ENCODE measurements at regions not wholly inside any gene's neighbourhood (a gene's known extent, or its start where the extent isn't known, plus 50 kb on each side); places are given as distances from the start of the nearest gene placed in this dataset.
"Not testable (repeated sequence)": the region's sequence is repeated elsewhere in the genome, so short reads cannot be mapped to it uniquely, and the experiment has no call there.

DNA sequence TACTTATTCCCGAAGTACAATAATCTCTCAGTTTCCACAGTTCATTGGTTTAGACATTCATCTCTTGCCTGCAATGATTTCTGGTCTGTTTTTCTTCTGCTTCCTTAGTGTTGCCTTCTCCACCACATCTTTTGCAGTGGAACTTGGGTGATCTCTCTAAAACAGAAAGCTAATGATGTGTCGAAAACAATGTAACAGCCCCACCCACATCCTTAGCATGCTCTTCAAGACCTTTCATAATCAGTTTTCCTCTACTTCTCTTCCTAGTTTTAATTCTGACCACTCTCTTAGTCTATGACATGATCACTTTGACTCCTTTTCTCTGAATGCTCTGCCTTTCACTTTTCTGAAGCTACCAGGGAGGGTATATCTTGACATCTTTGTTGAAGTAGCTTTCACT is 1007.9 kb upstream of the CITED2 start:
- in situ Hi-C loops (cut with MboI; ENCODE audit: low sequenced_read_pairs) = no loop called here

DNA sequence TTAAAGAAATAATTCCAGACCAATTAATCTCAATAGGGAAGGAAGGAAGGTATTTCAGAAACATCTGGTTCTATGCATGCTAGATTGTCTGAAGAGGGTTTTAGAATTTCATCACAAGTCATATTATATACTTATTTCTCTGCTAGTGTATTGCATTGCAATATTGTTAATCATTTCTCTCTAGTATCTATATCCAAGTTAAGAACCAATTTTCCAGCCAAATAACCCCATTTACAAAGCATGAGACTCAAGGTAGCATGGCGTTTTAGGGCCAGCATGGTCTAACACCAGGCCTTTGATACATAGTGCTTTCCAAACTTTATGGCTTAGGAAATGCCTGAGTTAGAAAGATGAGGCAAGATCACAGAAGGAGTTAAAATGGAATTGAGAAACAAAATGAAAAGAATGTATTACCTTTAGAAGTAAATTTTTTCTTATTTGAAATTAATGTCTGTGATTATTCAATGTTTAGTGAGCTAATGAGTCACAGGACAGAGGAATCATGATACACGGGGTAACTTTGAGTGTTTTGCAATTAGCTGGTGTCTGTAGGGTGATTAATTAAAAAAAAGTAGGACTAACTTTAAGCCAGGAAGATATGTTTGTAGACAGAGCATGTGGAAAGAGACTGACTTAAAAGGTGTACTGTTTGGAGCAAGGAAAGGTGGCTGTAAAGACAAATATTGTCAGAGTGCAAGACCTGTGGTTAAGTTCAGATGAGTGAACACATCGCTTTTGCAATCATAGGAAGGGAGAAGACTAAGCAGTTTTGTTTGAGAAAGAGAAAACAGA is 1006.2 kb upstream of the CITED2 start:
- in situ Hi-C loops (cut with MboI; ENCODE audit: low sequenced_read_pairs) = no loop called here

GRCh38 chr6:140379919-140380318 is 1005.5 kb upstream of the CITED2 start:
- in situ Hi-C loops (cut with MboI; ENCODE audit: low sequenced_read_pairs) = no loop called here

DNA sequence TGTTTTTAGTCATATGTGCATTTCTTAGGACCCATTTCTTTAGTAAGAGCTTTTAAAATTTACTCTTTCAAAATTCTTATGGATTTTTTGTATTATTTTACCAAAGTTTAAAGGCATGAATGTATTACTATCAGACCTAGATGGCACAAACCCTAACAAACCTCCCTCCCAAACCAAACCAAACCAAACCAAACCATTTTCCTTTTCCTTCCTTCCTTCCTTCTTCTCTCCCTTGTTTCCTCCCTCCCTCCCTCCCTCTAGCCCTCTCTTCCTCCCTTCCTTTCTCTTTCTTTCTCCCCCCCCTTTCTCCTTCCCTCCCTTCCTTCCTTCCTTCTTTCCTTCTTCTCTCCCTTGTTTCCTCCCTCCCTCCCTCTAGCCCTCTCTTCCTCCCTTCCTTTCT is 1001.8 kb upstream of the CITED2 start:
- in situ Hi-C loops (cut with MboI; ENCODE audit: low sequenced_read_pairs) = no loop called here

GRCh38 chr6:140373728-140374127 is 999.3 kb upstream of the CITED2 start:
- in situ Hi-C loops (cut with MboI; ENCODE audit: low sequenced_read_pairs) = not testable (repeated sequence)

- in situ Hi-C loops (cut with MboI; ENCODE audit: low sequenced_read_pairs) = no loop called here
Measured at GRCh38 chr6:140372064-140372463, 997.6 kb upstream of the CITED2 start.

GRCh38 chr6:140370976-140371870 is 996.8 kb upstream of the CITED2 start:
- in situ Hi-C loops (cut with MboI; ENCODE audit: low sequenced_read_pairs) = no loop called here

GRCh38 chr6:140370441-140370840 is 996.0 kb upstream of the CITED2 start:
- in situ Hi-C loops (cut with MboI; ENCODE audit: low sequenced_read_pairs) = no loop called here

- in situ Hi-C loops (cut with MboI; ENCODE audit: low sequenced_read_pairs) = no loop called here
Measured at GRCh38 chr6:140366991-140367390, 992.5 kb upstream of the CITED2 start.

- in situ Hi-C loops (cut with MboI; ENCODE audit: low sequenced_read_pairs) = no loop called here
Measured at GRCh38 chr6:140364916-140365315, 990.5 kb upstream of the CITED2 start.

GRCh38 chr6:140360651-140361050 is 986.2 kb upstream of the CITED2 start:
- in situ Hi-C loops (cut with MboI; ENCODE audit: low sequenced_read_pairs) = no loop called here

GRCh38 chr6:140355476-140355875 is 981.0 kb upstream of the CITED2 start:
- in situ Hi-C loops (cut with MboI; ENCODE audit: low sequenced_read_pairs) = no loop called here

DNA sequence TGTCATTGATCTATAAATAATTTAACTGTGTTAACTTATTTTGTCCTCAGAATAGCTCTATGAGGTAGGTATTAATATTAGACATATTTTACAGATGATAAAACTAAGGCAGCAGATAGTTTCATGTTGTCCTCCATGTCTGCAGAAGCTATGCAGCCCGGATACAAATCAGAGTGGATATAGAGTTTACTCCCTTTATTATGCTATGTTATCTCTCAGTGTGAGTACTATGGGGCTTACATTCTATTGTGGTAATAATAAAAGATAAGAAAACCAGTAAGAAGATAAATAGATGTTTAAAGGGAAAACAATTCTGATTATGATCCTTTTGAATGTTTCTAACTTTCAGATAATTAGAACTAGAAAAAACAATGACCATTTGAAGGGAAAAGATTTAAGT is 979.8 kb upstream of the CITED2 start:
- in situ Hi-C loops (cut with MboI; ENCODE audit: low sequenced_read_pairs) = no loop called here

- in situ Hi-C loops (cut with MboI; ENCODE audit: low sequenced_read_pairs) = no loop called here
Measured at GRCh38 chr6:140353536-140353935, 979.1 kb upstream of the CITED2 start.

DNA sequence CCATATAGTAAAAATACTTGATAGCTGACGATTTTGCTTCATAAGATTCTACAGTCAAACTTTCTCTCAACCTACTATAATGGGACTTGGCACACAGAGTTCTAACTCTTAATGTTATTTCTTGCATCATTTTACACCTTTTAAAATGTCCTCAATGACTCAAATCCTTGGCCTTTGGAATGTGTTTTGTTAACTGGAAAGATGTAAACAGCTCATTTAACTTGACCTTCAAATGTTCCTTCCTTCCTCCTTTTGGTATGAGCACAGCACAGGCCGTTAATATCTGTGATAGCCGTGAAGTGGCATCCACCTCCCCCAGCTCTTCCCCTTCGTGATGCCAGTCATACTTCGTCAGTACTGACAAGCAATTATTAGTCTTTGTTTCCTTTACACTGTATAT is 972.0 kb upstream of the CITED2 start:
- in situ Hi-C loops (cut with MboI; ENCODE audit: low sequenced_read_pairs) = no loop called here

- in situ Hi-C loops (cut with MboI; ENCODE audit: low sequenced_read_pairs) = no loop called here
Measured at GRCh38 chr6:140345935-140346334, 971.5 kb upstream of the CITED2 start.

DNA sequence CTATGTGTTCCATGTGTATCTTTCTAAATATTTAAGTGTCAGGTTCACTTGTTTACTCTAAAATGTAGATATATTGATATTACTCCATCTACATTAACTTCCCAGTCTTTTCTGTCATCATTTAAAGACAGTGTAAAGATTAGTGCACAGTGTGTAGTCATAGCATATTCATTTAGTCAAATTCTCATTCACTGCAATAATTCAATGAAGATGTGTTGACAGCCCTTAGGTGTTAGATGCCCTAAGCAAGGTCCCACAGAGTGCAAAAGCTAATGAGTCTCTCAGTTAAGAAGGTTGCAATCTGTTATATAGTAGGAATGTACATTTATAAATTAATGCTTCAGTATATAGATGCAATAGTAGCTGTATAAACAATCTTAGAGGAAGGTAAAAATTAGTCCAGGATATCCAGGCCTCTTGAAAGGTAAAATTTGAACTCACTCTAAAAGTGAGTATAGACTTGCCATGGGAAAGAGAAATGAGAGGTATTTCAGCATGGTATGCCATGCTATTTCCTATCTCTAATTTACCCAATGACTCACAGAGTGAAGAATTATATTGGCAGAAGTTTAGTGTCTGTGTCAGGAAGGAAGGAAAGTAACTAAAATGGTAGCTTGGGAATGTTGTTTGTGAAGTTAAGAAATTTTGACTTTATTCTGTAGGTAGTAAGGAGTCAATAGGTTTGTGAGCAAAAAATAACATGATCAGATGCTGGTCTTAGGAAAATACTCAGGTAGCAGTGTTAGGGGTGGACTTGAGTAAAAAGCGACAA is 969.9 kb upstream of the CITED2 start:
- in situ Hi-C loops (cut with MboI; ENCODE audit: low sequenced_read_pairs) = no loop called here

DNA sequence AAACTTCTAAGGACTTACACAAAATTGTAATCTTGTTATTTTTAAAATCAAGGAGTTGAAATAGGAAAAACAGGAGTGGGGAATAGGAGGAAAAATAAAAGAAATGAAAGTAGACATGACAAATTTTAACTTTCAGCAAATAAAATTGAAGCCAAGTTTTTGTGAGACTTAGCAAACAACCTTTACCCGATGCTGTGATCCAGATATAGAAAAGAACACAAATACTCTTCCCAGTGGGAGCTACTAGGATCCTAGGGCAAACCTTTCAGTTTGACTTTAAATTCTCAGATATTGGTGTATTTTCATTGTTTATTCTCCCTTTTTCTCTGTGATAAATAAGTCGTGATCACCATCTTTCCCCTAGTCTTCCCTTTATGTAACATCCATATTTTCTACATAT is 968.7 kb upstream of the CITED2 start:
- in situ Hi-C loops (cut with MboI; ENCODE audit: low sequenced_read_pairs) = no loop called here

DNA sequence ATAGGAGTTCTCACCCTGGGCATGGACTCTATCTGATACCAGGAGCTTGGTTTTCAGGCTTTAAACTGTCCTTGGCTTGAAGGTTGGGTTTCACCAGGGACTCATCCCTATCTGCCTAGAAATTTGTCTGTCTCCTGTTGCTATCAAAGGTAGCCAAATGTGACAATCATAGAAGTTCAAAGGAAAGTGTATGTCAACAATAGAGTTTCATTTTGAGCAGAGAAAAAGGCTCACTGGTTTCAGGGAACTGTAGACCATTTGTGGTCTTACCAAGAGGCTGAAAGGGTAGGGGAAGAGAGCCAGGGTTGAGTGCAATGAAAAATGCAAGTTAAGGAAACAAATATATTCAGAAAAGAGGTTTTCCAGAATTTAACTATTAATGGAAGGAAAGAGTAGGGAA is 966.8 kb upstream of the CITED2 start:
- in situ Hi-C loops (cut with MboI; ENCODE audit: low sequenced_read_pairs) = no loop called here

GRCh38 chr6:140340795-140341194 is 966.3 kb upstream of the CITED2 start:
- in situ Hi-C loops (cut with MboI; ENCODE audit: low sequenced_read_pairs) = no loop called here

GRCh38 chr6:140339084-140339483 is 964.6 kb upstream of the CITED2 start:
- in situ Hi-C loops (cut with MboI; ENCODE audit: low sequenced_read_pairs) = not testable (repeated sequence)
